Mammary epithelial cell (primary cell): ENCODE measurements at regions not wholly inside any gene's neighbourhood (a gene's known extent, or its start where the extent isn't known, plus 50 kb on each side); places are given as distances from the start of the nearest gene placed in this dataset.

Experiments used
- CTCF ChIP-seq, 2 donors: IDR thresholded peaks in 1 of 2; conservative IDR thresholded peaks in 1 of 2; 2 replicates each; pipeline ENCODE4 v1.5.1; 2011 to 2012; ENCODE audit warnings: inconsistent platforms in 2 of 2, low read length in 2 of 2, mild to moderate bottlenecking in 2 of 2, control low read depth in 1 of 2, low read depth in 1 of 2; ENCODE audit not compliant: insufficient read depth in 1 of 2; ENCODE audit errors: extremely low read depth in 1 of 2
- EZH2 ChIP-seq: IDR thresholded peaks from 2 replicates; pipeline ENCODE4 v1.6.1; 2012; ENCODE audit warnings: low read length, inconsistent platforms, borderline replicate concordance

GRCh38 chr21:35738347-35738961, 321.9 kb downstream of the SETD4 start:
- TF ChIP-seq CTCF (conservative IDR thresholded peaks at IDR 0.05 in 1 of 2, IDR thresholded peaks at IDR 0.05 in 1 of 2; ENCODE audit: extremely low read depth in 1 of 2, insufficient read depth in 1 of 2, low read depth in 1 of 2, low read length in 2 of 2): no peak
- TF ChIP-seq EZH2: no peak
